Body of pancreas (tissue), 4 donors: ENCODE measurements at regions not wholly inside any gene's neighbourhood (a gene's known extent, or its start where the extent isn't known, plus 50 kb on each side); places are given as distances from the start of the nearest gene placed in this dataset.

ENCODE experiments used
- ATAC-seq: fragments of 150-250 bp; one replicate; pipeline ENCODE4 v1.9.1; 2016
- DNase-seq, 4 donors: peaks; one replicate each; pipeline ENCODE4 v3.0.0-alpha.2; 2019
- H3K27ac ChIP-seq, 4 donors: fragments of 200-600 bp; sonication (generic); 1 replicate in 3 of 4; 2 replicates in 1 of 4; pipeline versions ENCODE4 v1.5.1 to v1.6.1; 2016 to 2019; ENCODE audit warnings: mild to moderate bottlenecking in 1 of 4, mixed read lengths in 1 of 4, moderate library complexity in 1 of 4
- H3K27me3 ChIP-seq, 2 donors: fragments of 200-600 bp; sonication (generic); one replicate each; pipeline ENCODE4 v1.6.0; 2016; ENCODE audit warnings: mild to moderate bottlenecking in 1 of 2
- H3K36me3 ChIP-seq, 2 donors: fragments of 200-600 bp; sonication (generic); replicated peaks in 1 of 2; 2 replicates each; pipeline ENCODE4 v1.5.1; 2016; ENCODE audit warnings: low read depth in 2 of 2; ENCODE audit not compliant: insufficient read depth in 1 of 2
- H3K4me1 ChIP-seq: fragments of 200-600 bp; sonication (generic); one replicate; pipeline ENCODE4 v1.6.0; 2016
- H3K4me3 ChIP-seq, 2 donors: fragments of 200-600 bp; sonication (generic); 1 replicate in 1 of 2; 2 replicates in 1 of 2; pipeline ENCODE4 v1.5.1; 2016 to 2019
- H3K9me3 ChIP-seq, 3 donors: fragments of 200-600 bp; sonication (generic); 1 replicate in 2 of 3; 2 replicates in 1 of 3; pipeline ENCODE4 v1.5.1; 2016
- CTCF ChIP-seq, 7 experiments: fragments of 450-650 bp in 4 of 7; fragments of 200-600 bp in 3 of 7; sonication (generic) in 3 of 7; IDR thresholded peaks; one replicate each; pipeline ENCODE4 v1.5.1; 2016 to 2019; ENCODE audit warnings: antibody characterized with exemption in 7 of 7
- POLR2A ChIP-seq, 3 donors: fragments of 450-650 bp; IDR thresholded peaks; one replicate each; pipeline ENCODE4 v1.6.1; 2016; ENCODE audit warnings: antibody characterized with exemption in 3 of 3, mild to moderate bottlenecking in 2 of 3
- WGBS, 2 donors: methylation state at CpG; one replicate each; pipeline ENCODE4 v1.1.5; 2017; 5-methylcytosine and 5-hydroxymethylcytosine counted together
- intact Hi-C: fragments of 100-400 bp; cut with DNase I; formaldehyde crosslinking; loops from one replicate; pipeline ENCODE4 v1.15.1; 2023

GRCh38 chr5:74938250-74938933 is 72.2 kb upstream of the FAM169A start:
- no peaks in the 10 kb centered on the region for H3K27me3 ChIP-seq
- intact Hi-C loops: loop anchor here (10.0 kb wide), 1 partner anchor 116 kb away; the partner anchor contains the start of gene GCNT4
- DNase-seq (no peak), ATAC-seq (no peak)
- H3K27ac ChIP-seq: no peak overlapping the region
- no peak overlapping the region for H3K4me3 ChIP-seq
- no peak for TF ChIP-seq POLR2A (IDR thresholded peaks at IDR 0.05)
- TF ChIP-seq CTCF (IDR thresholded peaks at IDR 0.05): no peak
- peaks cover 16% of the 10 kb centered on the region for H3K4me1 ChIP-seq
- H3K9me3 ChIP-seq: no peaks in the 10 kb centered on the region
- H3K36me3 ChIP-seq: no peaks in the 10 kb centered on the region

- ATAC-seq: no peak
- no peak for TF ChIP-seq CTCF (IDR thresholded peaks at IDR 0.05)
- no peak for TF ChIP-seq POLR2A (IDR thresholded peaks at IDR 0.05)
- peak overlapping the region; percentile 12 to 80 (median 66) for H3K27ac ChIP-seq
- H3K4me1 ChIP-seq: peaks cover 16% of the 10 kb centered on the region
- H3K36me3 ChIP-seq: no peaks in the 10 kb centered on the region
- intact Hi-C loops: loop anchor here (10.0 kb wide), 1 partner anchor 119 kb away; the partner anchor contains the start of gene GCNT4
- H3K4me3 ChIP-seq: no peak overlapping the region
- no peak for DNase-seq
- no peaks in the 10 kb centered on the region for H3K27me3 ChIP-seq
- no peaks in the 10 kb centered on the region for H3K9me3 ChIP-seq
- WGBS, 2 donors: 14 to 24% methylated on average over 4 of the region's 4 CpGs
These were observed 69.5 kb upstream of the FAM169A start for GRCh38 chr5:74935752-74936091.

GRCh38 chr5:74934949-74935751 is 69.0 kb upstream of the FAM169A start:
- no peaks in the 10 kb centered on the region for H3K9me3 ChIP-seq
- WGBS, 2 donors: 15 to 36% methylated on average over 7 to 9 of the region's 9 CpGs
- no peak overlapping the region for H3K4me3 ChIP-seq
- H3K27ac ChIP-seq: peak overlapping the region; percentile 12 to 80 (median 66)
- no peaks in the 10 kb centered on the region for H3K36me3 ChIP-seq
- peaks cover 16% of the 10 kb centered on the region for H3K4me1 ChIP-seq
- DNase-seq: peak; percentile 50 to 84 (median 63)
- peak in 6 of 7 experiments; percentile 39 to 83 (median 71) for TF ChIP-seq CTCF (IDR thresholded peaks at IDR 0.05)
- TF ChIP-seq POLR2A (IDR thresholded peaks at IDR 0.05): peak in 2 of 3 donors; percentile 22 to 28
- ATAC-seq: peak; percentile 86
- no peaks in the 10 kb centered on the region for H3K27me3 ChIP-seq
- intact Hi-C loops: loop anchor here (10.0 kb wide), 1 partner anchor 120 kb away; the partner anchor contains the start of gene GCNT4

GRCh38 chr5:74927336-74927735 is 61.1 kb upstream of the FAM169A start:
- ATAC-seq (no peak), DNase-seq (no peak)
- Histone ChIP-seq H3K9me3 (no peaks in the 10 kb centered on the region), H3K4me1 (peaks cover 5% of the 10 kb centered on the region), H3K27ac (no peak overlapping the region), H3K4me3 (no peak overlapping the region), H3K27me3 (no peaks in the 10 kb centered on the region), H3K36me3 (no peaks in the 10 kb centered on the region)
- 25 to 88% methylated on average over 2 of the region's 2 CpGs for WGBS, 2 donors
- TF ChIP-seq POLR2A (IDR thresholded peaks at IDR 0.05): no peak
- no peak for TF ChIP-seq CTCF (IDR thresholded peaks at IDR 0.05)
- intact Hi-C loops: no loop called here
